Adrenal gland (tissue), 5 donors: ENCODE measurements at regions not wholly inside any gene's neighbourhood (a gene's known extent, or its start where the extent isn't known, plus 50 kb on each side); places are given as distances from the start of the nearest gene placed in this dataset.

Experiments used
- POLR2A ChIP-seq, 2 donors: fragments of 450-650 bp; IDR thresholded peaks; one replicate each; pipeline ENCODE4 v1.6.1; 2017; ENCODE audit warnings: antibody characterized with exemption in 2 of 2, mild to moderate bottlenecking in 2 of 2, moderate library complexity in 1 of 2
- TF ChIP-seq, protein P1 (sequence below), 6 experiments: fragments of 450-650 bp in 4 of 6; fragments of 200-600 bp in 2 of 6; sonication (generic) in 1 of 6; IDR thresholded peaks; 1 replicate in 5 of 6; 2 replicates in 1 of 6; pipeline versions ENCODE4 v1.5.1 to v1.8.0; 2016 to 2021; ENCODE audit warnings: antibody characterized with exemption in 6 of 6, mild to moderate bottlenecking in 2 of 6, moderate library complexity in 1 of 6
- donor health status: DM: no; HTN: no; CAD: no.

GRCh38 chr9:30121611-30122010 lies 2262.8 kb upstream of the ACO1 start:
- no peak for TF ChIP-seq POLR2A (IDR thresholded peaks at IDR 0.05)
- TF ChIP-seq, protein P1, sequence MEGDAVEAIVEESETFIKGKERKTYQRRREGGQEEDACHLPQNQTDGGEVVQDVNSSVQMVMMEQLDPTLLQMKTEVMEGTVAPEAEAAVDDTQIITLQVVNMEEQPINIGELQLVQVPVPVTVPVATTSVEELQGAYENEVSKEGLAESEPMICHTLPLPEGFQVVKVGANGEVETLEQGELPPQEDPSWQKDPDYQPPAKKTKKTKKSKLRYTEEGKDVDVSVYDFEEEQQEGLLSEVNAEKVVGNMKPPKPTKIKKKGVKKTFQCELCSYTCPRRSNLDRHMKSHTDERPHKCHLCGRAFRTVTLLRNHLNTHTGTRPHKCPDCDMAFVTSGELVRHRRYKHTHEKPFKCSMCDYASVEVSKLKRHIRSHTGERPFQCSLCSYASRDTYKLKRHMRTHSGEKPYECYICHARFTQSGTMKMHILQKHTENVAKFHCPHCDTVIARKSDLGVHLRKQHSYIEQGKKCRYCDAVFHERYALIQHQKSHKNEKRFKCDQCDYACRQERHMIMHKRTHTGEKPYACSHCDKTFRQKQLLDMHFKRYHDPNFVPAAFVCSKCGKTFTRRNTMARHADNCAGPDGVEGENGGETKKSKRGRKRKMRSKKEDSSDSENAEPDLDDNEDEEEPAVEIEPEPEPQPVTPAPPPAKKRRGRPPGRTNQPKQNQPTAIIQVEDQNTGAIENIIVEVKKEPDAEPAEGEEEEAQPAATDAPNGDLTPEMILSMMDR (IDR thresholded peaks at IDR 0.05), result no peak
